ENCODE measurements at regions not wholly inside any gene's neighbourhood (a gene's known extent, or its start where the extent isn't known, plus 50 kb on each side); places are given as distances from the start of the nearest gene placed in this dataset.

GRCh38 chr14:94994245-94994644 lies 163.1 kb downstream of the DICER1 start:
- no peak for FAIRE-seq

GRCh38 chr14:94992046-94992445 lies 165.3 kb downstream of the DICER1 start:
- no peak for FAIRE-seq

- FAIRE-seq, result no peak
Measured at GRCh38 chr14:94989946-94990345, 167.4 kb downstream of the DICER1 start.

GRCh38 chr14:94989417-94989816 lies 167.9 kb downstream of the DICER1 start:
- no peak for FAIRE-seq

GRCh38 chr14:94987409-94987808 lies 169.9 kb downstream of the DICER1 start:
- no peak for FAIRE-seq

- no peak for FAIRE-seq
Measured at GRCh38 chr14:94979891-94980290, 177.4 kb downstream of the DICER1 start.

GRCh38 chr14:94977016-94977415 lies 180.3 kb downstream of the DICER1 start:
- FAIRE-seq, result no peak

GRCh38 chr14:94975366-94975765 lies 182.0 kb downstream of the DICER1 start:
- FAIRE-seq, result no peak

GRCh38 chr14:94974893-94975292 lies 182.4 kb downstream of the DICER1 start:
- no peak for FAIRE-seq

GRCh38 chr14:94974422-94974821 lies 182.9 kb downstream of the DICER1 start:
- FAIRE-seq, result no peak

GRCh38 chr14:94971750-94972149 lies 185.6 kb downstream of the DICER1 start:
- no peak for FAIRE-seq

GRCh38 chr14:94970941-94971730 lies 186.2 kb downstream of the DICER1 start:
- FAIRE-seq, result no peak

GRCh38 chr14:94969766-94970165 lies 187.6 kb downstream of the DICER1 start:
- FAIRE-seq, result no peak

GRCh38 chr14:94966868-94967267 lies 190.5 kb downstream of the DICER1 start:
- no peak for FAIRE-seq

GRCh38 chr14:94966344-94966743 lies 191.0 kb downstream of the DICER1 start:
- no peak for FAIRE-seq

GRCh38 chr14:94965551-94966313 lies 191.6 kb downstream of the DICER1 start:
- no peak for FAIRE-seq

- no peak for FAIRE-seq
Measured at GRCh38 chr14:94964931-94965330, 192.4 kb downstream of the DICER1 start.

GRCh38 chr14:94964181-94964580 lies 193.1 kb downstream of the DICER1 start:
- FAIRE-seq, result no peak

- FAIRE-seq, result no peak
Measured at GRCh38 chr14:94963051-94963450, 193.1 kb upstream of the GSC start.

GRCh38 chr14:94962166-94962575 lies 192.3 kb upstream of the GSC start:
- no peak for FAIRE-seq

GRCh38 chr14:94961386-94962165 lies 191.7 kb upstream of the GSC start:
- no peak for FAIRE-seq

GRCh38 chr14:94960285-94961001 lies 190.5 kb upstream of the GSC start:
- FAIRE-seq, result no peak

Data from endometrium (tissue), 2 donors.